NCI-H226 (cell line): ENCODE measurements at regions not wholly inside any gene's neighbourhood (a gene's known extent, or its start where the extent isn't known, plus 50 kb on each side); places are given as distances from the start of the nearest gene placed in this dataset.
"Not testable (repeated sequence)": the region's sequence is repeated elsewhere in the genome, so short reads cannot be mapped to it uniquely, and the experiment has no call there.

ENCODE experiments used
- DNase-seq: peaks from one replicate; pipeline ENCODE4 v3.0.0-alpha.2; 2015

DNA sequence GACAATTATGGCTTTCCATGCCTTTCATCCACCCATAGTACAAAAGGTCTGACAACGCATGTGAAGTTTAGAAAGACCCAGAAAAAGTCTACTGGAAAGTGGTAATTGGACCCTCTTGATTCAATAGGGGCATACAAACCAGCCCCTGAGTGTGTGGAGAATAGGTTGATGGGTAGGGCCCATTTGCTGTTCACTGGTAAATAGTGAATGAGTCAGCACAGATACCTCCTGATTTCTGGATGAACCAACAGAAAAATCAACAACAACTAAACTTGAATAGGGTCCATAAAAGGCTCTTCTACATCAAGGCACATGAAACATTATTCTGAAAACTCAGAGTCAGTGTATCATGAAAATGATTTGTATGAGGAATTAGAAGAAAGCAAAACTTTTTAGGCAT is 235.4 kb upstream of the SLC35B3 start:
- no peak for DNase-seq

DNA sequence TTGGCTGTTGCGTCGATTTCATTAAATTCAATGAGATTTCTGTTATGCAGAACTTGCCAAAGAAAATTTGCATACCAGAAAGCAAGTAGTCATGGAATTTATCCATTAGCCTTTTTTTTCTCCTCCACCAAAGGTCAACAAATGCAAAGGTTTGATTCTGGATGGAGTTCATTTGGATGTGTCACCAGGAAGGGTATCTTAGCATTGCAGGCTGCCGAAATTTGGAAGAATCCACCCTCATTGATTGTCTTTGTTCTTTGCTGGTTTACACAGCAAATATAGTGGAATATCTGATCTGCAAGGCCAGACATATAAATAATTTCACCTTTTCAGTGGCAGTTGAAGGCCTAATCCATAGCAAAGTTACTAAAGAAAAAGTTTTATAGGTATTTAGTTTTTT is 229.4 kb upstream of the SLC35B3 start:
- DNase-seq: no peak

DNA sequence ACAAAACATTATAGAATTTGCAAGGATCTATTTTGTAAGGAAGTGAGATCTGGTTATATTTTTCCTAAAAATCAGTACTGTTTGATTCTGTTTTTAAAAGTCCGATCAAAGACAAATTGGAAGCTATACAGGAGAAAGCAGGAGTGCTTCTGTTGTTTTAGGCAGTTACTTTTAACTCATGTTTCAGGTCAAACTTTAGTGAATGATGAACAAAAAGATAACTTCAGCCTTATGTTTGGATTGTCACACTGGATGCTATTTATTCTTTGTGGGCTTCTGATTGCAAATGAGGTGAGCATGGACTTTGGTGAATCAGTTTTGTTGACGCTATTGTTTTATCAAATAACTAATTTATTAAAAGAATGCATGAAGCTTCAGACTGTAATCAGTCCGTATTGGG is 228.7 kb upstream of the SLC35B3 start:
- no peak for DNase-seq

DNA sequence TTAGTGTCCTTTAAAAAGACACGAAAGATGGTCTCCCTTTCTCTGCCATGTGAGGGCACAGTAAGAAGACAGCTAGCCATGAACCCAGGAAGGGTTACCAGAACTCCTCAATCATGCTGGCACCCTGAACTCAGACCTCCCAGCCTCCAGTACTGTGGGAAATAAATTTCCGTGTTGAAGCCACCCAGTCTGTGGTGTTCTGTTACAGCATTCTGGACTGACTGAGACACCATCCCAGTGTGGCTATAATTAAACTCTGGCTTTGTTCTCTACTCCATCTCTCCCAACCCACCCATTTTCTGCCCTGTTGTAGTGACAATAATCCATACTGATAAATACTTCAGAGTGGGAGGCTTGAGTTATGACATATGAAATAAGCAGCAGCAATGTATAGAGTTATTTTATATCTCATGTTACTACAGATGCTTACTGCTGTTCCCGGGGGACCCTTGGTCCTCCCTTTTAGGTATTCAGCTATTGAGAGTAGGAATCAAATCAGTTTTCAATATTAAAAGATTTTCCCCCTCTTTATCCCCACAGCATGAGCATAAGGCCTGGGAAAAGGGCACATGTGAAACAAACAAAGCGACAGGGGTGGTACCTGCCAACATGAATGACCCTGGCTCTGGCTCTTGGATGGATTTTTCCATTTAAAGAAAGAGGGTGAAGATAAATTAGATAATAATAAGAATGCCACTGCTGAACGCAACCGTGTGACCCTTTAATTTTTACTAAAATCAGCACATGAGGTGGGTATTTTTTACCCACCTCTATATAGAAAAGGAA is 224.3 kb upstream of the SLC35B3 start:
- DNase-seq: no peak

DNA sequence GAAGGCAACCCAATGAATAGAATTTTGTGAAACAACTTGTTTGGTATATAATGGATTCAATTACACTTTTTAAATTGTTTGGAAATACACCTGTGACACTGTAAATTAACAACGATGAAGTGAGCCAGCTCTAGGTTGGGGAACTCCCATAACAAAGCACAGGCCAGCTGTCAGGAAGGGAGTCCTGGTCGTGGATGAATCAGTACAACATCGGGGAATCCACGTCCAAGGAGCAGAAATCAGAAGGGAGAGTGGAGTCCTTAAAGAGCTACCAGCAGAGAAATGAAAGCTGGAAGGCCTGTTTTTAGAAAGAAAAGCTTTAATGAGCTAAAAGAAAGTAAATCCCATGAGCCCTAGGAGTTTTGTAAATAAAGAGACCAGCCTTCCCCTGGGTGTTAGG is 223.1 kb upstream of the SLC35B3 start:
- no peak for DNase-seq

DNA sequence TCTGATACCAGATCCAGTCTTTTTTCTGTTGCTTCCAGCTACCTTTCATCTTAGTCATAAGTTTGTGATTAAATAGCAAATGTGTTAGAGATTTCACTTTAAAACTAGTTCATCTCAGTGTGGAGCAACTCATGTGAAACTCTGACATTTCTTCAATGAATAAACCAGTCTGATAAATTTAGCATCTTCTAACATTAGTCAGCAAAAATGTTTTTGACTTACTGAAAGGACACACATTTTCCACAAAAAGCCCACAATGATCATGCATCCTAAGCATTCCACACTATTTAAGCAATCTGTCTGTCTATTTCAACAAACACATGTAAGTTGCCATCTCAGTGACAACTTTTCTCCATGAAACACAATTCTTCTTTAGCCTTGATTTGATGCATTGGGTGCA is 222.2 kb upstream of the SLC35B3 start:
- DNase-seq: no peak

DNA sequence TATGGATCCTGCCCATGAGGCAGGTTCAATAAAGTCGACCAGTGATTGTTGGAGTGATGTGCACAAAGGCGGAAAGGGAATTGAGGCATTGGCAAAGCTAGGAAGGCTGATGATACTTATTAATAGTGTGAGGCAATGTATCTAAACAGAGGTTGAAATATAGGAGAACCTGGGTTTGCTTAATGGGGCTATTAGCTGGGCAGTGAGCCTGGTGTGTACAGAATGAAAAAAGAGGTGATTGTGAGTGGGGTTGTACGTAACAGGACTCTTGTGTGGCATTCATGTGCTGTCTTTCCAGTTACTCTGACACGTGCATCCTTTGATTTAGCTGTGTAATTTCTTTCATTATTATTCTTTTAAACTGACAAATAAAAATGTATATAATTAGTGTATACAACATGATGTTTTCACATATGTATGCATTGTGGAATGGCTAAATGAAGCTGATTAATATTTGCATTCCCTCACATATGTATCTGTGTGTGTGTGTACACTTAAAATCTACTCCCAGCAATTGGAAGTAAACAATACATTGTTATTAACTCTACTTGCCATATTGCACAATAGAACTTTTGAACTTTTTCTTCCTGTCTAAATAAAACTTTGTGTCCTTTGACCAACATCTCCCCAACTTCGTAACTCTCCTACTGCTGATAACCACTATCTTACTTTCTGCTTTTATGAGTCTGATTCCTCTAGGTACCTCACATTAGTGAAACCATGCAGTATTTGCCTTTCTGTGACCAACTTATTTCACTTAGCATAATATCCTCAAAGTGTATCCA is 220.5 kb upstream of the SLC35B3 start:
- no peak for DNase-seq

DNA sequence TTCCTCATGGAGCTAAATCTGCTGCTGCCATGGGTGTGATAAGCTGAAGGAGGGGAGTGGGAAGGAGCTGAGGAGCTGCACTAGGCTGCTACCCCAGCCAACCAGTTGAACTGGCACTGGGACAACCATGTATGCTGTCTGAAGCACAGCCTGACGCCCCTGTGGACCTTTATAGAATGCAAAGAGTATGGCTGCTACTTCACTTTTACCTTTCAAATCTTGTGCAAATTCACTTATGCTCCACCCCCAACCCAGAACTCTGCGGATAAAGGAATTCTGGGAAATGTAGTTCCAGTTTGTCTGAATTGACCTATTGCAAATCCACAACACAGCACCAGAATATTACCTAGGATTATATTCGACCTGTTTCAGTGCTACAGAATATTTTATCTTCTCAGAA is 217.4 kb upstream of the SLC35B3 start:
- DNase-seq: no peak

DNA sequence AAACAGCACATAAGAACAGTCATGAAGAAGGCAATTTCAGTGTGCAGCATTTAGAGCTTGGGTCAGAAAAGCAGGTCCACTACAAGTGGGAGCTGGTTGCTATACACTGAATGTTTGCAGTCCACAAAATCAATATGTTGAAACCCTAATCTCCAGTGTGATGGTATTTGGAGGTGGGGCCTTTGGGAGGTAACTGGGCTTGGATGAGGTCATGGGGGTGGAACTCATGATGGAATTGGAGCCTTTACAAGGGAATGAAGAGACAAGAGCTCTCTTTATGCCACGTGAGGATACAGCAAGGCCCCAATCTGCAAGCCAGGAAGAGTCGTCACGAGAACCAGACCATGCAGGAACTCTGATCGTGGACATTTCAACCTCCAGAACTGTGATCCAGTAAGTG is 216.7 kb upstream of the SLC35B3 start:
- no peak for DNase-seq

DNA sequence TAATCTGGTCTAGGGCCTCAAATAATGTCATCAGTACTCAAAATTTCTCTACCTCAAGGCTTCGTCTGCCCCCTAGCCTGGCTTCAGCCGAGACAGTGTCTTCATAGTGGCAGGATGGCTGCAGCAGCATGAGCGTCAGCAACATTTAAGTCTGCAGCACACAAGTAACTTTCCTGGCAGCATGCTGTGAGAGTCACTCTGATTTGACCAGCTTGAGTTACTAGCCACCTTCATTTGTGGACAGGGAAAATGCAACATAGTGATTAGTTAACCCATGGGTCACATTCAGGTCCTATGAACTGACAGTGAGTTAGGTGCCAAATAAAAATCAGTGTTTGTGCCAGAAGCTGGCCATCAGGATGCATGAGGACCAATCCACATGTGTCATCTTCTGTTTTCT is 209.9 kb upstream of the SLC35B3 start:
- no peak for DNase-seq

DNA sequence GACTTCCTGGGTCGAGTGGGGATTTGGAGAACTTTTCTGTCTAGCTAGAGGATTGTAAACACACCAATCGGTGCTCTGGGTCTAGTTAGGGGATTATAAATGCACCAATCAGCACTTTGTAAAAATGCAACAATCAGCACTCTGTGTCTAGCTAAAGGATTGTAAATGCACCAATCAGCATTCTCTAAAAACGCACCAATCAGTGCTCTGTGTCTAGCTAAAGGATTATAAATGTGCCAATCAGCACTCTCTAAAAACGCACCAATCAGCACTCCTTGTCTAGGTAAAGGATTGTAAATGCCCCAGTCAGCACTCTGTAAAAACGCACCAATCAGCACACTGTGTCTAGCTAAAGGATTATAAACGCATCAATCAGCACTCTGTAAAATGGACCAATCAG is 209.0 kb upstream of the SLC35B3 start:
- DNase-seq: no peak

DNA sequence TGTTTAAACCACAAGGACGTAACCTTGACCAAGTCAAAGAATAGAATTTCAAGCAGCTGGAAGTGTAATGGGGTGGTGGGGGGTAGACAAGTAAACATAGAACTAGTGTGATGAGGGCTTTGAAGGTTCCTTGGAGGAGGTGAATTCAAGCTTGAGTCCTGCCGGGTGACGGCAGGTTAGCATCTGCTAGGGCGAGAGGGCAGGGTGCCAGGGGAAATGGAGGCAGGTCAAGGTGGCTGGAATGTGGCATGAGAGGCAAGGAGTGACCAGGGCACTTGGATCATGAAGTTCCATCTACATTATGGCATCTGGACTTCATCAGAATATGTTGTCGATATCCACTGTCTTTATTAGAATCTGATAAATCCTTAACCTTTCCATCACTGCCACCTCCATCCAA is 207.5 kb upstream of the SLC35B3 start:
- no peak for DNase-seq

DNA sequence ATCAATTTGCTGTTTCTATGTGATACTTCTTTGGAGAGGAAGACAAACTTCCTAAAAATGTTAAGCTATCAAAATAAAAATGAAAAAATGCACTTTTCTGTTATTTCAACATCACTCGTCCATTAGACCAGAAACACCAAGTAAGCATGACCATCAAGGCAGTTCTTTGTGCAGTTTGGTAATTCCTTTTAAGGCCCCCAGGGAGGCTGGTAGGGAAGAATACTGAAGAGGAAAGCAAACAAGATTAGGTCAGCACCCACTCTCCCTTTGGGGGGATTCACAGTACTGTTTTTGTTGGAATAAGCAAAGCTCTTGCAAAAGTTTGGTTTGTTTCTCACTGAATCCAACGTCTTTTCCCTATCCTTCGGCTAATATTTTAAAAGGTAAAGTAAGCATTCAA is 206.8 kb upstream of the SLC35B3 start:
- no peak for DNase-seq

DNA sequence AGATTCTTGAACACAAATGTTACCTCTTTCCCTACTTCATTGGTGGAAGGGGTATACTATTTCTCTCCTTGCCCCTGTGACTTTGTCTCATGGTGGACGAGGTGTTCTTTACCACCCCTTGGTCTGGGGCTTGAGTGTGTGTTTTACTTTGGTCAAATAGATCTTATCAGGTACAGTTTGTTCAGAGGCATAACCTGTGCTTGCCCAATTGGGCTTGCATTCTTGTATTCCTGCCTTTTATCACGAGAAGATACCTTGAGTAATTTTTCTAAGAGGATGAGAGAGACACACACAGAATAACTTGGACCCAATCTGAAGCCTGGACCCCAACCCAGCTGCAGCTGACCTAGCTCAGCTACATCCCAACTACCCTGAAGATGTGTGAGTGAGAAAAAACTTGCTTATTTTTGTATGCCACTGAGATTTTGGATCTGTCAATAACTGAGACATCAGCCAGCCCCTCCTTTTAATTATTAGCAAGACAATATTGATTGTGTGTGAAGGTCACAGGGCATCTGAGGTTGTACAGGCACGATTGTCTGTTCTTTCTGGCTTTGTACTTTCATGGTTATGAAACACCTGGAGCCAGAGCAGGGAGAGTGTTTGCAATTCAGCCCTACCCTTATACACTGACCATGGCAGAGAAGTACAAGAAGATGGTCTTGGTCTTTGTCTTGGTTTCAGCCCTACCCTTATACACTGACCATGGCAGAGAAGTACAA is 204.7 kb upstream of the SLC35B3 start:
- no peak for DNase-seq

DNA sequence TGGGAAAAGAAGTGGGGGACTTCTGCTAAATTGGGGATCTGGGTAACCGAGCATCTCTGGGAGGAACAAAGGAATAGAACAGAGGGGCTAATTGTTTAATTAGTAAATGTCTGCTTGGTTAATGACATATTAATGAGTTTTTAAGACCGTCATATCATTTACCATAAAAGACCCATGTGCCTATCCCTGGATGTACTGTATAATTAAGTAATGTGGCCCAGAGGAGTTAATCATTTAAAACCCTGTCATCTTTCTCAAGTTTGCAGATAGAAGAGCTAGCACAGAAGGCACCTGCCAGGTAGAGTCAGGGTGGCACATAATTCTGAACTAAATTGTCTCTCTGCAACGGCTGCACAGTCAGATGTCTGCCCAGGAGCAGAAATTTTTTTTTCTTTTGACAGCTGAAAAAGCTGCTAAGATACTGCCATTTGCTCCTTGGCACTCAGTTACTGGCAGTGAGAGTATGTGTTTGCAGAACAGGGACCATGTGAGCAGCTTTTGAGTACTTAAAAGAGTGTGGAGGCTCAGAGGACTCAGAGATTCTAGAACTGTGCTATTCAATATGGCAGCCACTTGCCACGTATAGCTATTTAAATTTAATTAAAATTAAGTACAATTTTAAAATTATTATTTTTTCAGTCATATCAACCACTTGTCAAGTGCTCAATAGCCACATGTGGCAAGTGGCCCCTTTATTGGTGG is 202.7 kb upstream of the SLC35B3 start:
- DNase-seq: no peak

DNA sequence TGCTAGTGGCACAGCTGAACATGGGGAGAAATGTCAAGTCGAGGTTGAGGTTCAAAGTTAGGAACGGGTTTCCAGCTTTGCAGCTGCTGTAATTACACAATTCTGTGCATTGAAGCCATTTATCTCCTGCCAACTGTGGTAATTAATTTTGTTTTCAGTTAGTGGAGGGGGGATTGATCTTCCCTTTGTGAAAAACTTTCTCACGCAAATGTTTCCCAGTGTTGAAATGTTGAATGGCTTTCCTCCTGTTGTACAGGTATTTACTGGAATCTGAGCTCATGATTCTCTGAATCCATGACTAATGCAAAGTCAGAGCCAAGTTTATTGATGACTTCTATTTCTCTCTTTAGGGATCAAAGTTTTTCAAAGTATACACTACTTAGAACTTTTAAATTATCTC is 198.4 kb upstream of the SLC35B3 start:
- no peak for DNase-seq

DNA sequence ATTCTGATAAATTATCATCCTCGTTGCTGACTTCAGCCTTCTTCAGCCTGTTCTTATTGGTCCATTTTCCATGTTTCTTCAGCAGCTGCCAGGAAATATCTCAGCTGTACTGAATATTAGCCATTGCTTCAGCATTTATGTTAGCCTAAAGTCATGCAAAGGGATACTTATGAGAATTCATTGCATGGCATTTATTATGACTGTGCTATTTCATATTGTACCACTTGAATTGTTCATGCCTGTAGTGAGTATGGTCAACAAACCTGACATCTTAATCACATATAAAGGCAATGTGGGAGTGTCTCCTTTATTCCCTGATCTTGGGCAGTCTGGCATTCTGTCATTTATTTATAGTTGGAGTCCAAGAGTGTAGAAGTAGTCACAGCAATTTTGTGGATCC is 193.4 kb upstream of the SLC35B3 start:
- DNase-seq: no peak

DNA sequence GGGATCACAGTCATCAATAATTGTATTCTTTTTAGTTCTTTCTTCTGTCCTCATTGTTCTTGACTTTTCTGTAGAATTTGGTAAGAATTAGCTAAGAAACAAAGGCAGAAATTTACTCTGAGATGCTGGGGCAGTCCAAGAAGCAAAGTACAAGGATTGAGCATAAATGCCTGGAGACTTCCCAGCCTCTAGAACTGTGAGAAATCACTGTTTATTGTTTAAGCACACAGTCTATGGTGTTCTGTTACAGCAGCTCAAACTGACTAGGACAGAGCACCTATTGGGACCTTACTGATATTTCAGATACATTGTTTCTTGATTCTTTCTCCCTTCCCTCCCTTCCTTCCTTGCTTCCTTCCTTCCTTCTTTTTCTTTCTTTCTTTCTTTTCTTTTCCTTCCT is 192.7 kb upstream of the SLC35B3 start:
- no peak for DNase-seq

DNA sequence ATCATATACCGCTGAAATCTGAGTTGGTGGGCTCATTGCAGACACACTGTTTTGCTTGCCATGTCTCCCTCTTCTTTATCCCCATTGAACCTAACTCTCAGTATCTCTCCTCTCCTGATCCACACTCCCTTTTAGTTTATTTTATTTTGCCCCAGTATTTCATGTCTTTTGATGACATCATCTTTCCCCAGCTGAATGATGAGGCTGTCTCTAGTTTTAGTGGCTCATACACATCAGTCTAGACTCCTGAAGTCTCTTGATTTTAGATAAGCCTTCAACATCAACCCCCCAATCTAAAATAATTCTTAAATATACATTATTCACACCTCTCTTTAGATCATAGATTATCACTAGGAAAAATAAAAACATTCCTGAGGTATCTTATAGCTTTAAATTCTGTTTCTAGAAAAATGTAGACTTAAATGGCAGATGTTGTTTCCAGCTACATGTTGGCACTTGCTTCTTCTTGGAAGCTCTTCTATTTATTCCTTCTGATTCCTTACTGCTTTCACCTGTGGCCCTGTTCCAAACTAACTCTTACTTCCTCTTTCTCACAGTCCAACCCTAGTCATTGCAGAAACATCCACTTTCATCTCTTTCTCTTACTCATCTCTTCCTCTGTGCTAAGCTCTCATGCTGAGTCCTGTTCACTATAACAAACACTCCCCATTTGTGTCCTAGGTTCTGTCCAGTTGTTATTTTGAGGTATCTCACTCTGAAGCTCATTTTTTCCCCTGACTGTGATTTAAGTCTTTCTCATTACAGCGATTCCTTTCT is 191.9 kb upstream of the SLC35B3 start:
- DNase-seq: peak; percentile 90

DNA sequence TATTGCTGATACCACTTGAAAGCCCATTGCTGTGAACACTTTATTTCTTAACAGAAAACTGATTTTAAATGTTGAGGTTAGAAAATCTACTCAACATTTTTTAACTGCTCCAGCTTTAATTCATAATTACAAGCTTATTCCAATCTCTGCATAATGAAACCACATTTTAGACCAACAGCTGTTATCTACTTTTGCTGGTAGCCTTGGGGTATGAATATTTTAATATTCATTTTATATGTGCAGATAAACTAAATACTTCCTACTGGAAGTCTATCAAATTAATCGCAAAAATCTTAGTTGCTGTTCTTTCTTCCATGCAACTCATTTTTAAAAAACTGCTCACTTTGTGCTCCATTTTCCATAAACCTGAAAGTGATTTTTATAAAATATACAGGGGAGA is 189.3 kb upstream of the SLC35B3 start:
- DNase-seq: no peak

DNA sequence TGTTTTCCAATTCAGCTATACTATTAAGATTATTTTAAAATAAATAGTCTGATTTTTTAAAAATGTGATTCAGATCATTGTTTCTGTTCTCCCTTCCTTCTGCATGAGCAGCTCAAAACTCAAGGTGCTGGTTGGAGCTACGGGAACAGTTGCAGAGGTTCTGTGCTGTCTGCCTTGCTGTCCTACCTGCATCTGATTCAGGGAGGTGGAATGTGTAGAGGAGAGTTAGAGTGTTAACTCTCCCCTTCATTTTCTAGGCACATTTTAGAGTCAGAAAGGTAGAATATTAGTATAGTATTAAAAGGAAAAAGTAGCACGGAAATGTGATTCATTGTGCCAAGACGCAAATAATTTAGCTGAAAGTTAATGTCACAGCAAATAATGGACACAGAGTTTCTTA is 188.1 kb upstream of the SLC35B3 start:
- DNase-seq: no peak

DNA sequence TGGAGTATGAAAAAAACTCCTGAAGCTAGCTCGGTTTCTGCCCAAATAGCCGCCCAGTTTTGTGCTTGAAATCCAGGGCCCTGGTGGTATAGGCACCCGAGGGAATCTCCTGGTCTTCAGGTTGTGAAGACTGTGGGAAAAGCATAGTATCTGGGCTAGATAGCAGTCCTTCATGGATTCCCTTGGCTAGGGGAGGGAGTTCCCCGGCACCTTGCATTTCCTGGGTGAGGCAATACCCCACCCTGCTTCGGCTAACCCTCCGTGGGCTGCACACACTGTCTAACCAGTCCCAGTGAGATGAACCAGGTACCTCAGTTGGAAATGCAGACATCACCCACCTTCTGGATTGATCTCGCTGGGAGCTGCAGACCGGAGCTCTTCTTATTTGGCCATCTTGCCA is 184.5 kb upstream of the SLC35B3 start:
- no peak for DNase-seq

DNA sequence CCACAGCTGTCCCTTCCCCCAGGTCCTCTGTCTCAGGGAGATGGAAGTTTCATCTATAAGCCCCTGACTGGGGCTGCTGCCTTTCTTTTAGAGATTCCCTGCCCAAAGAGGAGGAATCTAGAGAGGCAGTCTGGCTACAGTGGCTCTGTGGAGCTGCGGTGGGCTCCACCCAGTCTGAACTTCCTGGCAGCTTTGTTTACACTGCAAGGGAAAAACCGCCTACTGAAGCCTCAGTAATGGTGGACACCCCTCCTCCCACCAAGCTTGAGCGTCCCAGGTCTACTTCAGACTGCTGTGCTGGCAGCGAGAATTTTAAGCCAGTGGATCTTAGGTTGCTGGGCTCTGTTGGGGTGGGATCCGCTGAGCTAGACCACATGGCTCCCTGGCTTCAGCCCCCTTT is 184.1 kb upstream of the SLC35B3 start:
- DNase-seq: not testable (repeated sequence)
